Adrenal gland (tissue), 5 donors: ENCODE measurements at regions not wholly inside any gene's neighbourhood (a gene's known extent, or its start where the extent isn't known, plus 50 kb on each side); places are given as distances from the start of the nearest gene placed in this dataset.

Experiments
- POLR2A ChIP-seq, 2 donors: fragments of 450-650 bp; IDR thresholded peaks; one replicate each; pipeline ENCODE4 v1.6.1; 2017; ENCODE audit warnings: antibody characterized with exemption in 2 of 2, mild to moderate bottlenecking in 2 of 2, moderate library complexity in 1 of 2
- TF ChIP-seq, protein P1 (sequence below), 6 experiments: fragments of 450-650 bp in 4 of 6; fragments of 200-600 bp in 2 of 6; sonication (generic) in 1 of 6; IDR thresholded peaks; 1 replicate in 5 of 6; 2 replicates in 1 of 6; pipeline versions ENCODE4 v1.5.1 to v1.8.0; 2016 to 2021; ENCODE audit warnings: antibody characterized with exemption in 6 of 6, mild to moderate bottlenecking in 2 of 6, moderate library complexity in 1 of 6
- donor health status: DM: no; HTN: no; CAD: no.

DNA sequence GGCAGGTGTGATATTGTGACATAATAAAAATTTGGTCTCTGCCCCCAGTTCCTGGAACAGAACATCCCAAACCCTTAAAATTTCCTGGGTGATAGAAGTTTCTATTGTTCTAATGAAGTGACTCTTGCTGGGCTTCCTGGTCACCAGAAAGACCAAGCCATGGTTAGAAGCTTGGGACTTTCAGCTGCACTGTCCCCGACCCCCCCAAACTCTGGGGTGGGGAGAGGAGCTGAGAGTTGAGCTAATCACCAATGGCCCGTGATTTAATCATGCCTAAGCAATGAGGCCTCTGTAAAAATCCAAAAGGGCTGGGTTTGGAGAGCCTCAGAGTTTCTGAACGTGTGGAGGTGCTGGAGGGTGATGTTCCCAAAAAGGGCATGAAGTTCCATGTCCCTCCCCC lies 54.8 kb upstream of the FTH1 start:
- TF ChIP-seq, protein P1, sequence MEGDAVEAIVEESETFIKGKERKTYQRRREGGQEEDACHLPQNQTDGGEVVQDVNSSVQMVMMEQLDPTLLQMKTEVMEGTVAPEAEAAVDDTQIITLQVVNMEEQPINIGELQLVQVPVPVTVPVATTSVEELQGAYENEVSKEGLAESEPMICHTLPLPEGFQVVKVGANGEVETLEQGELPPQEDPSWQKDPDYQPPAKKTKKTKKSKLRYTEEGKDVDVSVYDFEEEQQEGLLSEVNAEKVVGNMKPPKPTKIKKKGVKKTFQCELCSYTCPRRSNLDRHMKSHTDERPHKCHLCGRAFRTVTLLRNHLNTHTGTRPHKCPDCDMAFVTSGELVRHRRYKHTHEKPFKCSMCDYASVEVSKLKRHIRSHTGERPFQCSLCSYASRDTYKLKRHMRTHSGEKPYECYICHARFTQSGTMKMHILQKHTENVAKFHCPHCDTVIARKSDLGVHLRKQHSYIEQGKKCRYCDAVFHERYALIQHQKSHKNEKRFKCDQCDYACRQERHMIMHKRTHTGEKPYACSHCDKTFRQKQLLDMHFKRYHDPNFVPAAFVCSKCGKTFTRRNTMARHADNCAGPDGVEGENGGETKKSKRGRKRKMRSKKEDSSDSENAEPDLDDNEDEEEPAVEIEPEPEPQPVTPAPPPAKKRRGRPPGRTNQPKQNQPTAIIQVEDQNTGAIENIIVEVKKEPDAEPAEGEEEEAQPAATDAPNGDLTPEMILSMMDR (IDR thresholded peaks at IDR 0.05): no peak
- TF ChIP-seq POLR2A (IDR thresholded peaks at IDR 0.05): no peak
